Endothelial cell of umbilical vein (primary cell): ENCODE measurements at regions not wholly inside any gene's neighbourhood (a gene's known extent, or its start where the extent isn't known, plus 50 kb on each side); places are given as distances from the start of the nearest gene placed in this dataset.

Experiments used
- CTCF ChIP-seq, 2 donors: IDR thresholded peaks; 1 replicate in 1 of 2; 2 replicates in 1 of 2; pipeline ENCODE4 v1.5.1; 2011; ENCODE audit warnings: low read length in 2 of 2, mild to moderate bottlenecking in 2 of 2, moderate library complexity in 2 of 2, control low read depth in 1 of 2, inconsistent platforms in 1 of 2, low read depth in 1 of 2; ENCODE audit not compliant: insufficient read depth in 1 of 2; ENCODE audit errors: extremely low read depth in 1 of 2
- POLR2AphosphoS5 ChIP-seq: IDR thresholded peaks from 2 replicates; pipeline ENCODE4 v1.6.1; 2012; ENCODE audit warnings: low read depth, mild to moderate bottlenecking, control low read depth, low read length, moderate library complexity; ENCODE audit not compliant: insufficient read depth

- TF ChIP-seq CTCF (IDR thresholded peaks at IDR 0.05; ENCODE audit: extremely low read depth in 1 of 2, insufficient read depth in 1 of 2, low read depth in 1 of 2, low read length in 2 of 2) (no peak), POLR2AphosphoS5 (no peak)
Observed at GRCh38 chr19:29320086-29320485, 107.1 kb upstream of the UQCRFS1 start.
